Skin epidermis (tissue), 12 donors: ENCODE measurements at regions not wholly inside any gene's neighbourhood (a gene's known extent, or its start where the extent isn't known, plus 50 kb on each side); places are given as distances from the start of the nearest gene placed in this dataset.

Experiments used
- H3K27ac ChIP-seq, 21 experiments: fragments of 200-600 bp; sonication (generic) in 11 of 21; one replicate each; pipeline ENCODE4 v1.5.0; 2020; ENCODE audit warnings: mild to moderate bottlenecking in 3 of 21, inconsistent platforms in 2 of 21, moderate library complexity in 2 of 21
- H3K4me3 ChIP-seq, 7 experiments: fragments of 200-600 bp; sonication (generic) in 2 of 7; one replicate each; pipeline ENCODE4 v1.5.0; 2020; ENCODE audit warnings: inconsistent platforms in 2 of 7, mild to moderate bottlenecking in 2 of 7, moderate library complexity in 1 of 7

- Histone ChIP-seq H3K4me3 (no peak overlapping the region), H3K27ac (no peak overlapping the region)
These were observed 461.0 kb downstream of the KIF20B start for GRCh38 chr10:90162271-90162853.

GRCh38 chr10:90167174-90168064 lies 466.0 kb downstream of the KIF20B start:
- no peak overlapping the region for H3K27ac ChIP-seq
- H3K4me3 ChIP-seq: no peak overlapping the region

GRCh38 chr10:90168244-90168643 lies 466.9 kb downstream of the KIF20B start:
- H3K4me3 ChIP-seq: no peak overlapping the region
- H3K27ac ChIP-seq: no peak overlapping the region

DNA sequence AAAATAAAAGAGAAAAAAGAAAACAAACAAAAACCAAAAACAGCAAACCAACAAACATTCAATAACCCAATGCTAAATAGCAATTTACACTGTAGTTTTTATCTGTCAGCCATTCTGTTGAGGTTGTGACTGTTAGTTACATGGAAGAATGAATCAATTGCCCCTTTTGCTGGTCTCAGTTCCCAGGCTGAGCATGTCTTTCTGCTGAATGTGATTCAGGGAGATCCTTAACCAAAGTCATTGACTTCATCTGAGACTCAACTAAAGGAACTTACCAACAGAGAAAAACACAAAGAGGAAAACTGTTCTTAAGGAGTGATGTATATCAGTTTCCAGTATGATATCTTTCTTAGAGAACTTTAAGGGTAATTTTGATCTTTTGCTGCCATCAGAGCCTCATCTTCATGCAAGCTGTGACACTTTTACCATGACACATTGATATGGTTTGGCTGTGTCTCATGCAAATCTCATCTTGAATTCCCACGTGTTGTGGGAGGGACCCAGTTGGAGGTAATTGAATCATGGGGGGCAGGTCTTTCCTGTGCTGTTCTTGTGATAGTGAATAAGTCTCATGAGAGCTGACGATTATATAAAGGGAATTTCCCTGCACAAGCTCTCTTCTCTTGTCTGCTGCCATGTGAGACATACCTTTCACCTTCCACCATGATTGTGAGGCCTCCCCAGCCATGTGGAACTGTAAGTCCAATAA lies 469.8 kb downstream of the KIF20B start:
- no peak overlapping the region for H3K4me3 ChIP-seq

DNA sequence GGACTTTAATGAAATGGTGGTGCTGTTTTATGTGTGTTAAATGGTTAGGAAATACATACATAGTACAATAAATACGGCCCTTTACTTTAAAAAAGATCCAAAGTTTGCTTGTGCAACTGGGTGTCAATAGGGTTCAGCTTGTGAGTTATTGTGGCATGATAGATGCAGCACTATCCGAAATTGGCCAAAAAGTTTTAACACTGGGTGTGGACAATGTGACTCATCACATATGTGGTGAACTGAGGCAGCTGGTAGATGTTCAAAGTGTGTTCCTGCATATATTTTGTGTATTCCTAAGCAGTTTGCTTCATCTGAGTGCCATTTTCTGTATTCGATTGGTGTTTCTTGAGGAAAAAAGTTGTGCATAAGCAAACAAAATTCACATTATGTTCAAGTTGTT lies 473.1 kb downstream of the KIF20B start:
- no peak overlapping the region for H3K27ac ChIP-seq
- H3K4me3 ChIP-seq: no peak overlapping the region

More for the DNA sequence above, 469.8 kb downstream of the KIF20B start:
- no peak overlapping the region for H3K27ac ChIP-seq

DNA sequence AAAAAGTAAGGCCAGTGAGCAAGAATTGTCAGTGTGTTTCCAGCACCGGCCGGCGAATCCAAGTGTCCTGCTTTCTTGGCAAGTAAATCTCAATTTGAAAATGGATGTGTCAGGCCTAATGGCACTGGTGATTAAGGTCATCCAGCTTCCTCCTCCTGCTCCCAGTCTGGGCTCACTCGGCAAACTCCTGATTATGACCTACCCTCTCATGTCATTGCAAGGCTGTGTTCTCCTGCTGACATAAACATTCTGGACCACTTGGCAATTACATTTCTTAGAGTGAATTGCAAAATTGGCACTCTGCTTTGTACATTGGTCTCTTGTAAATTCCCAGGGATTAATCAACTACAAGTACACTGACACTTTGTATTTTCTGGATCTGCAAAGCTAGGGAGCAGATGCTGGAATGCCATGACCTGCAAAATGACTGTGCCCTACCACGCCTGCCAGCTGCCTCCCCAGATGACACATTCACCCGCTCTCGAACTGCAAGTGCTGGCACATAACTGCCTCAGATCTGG lies 473.8 kb downstream of the KIF20B start:
- Histone ChIP-seq H3K27ac (no peak overlapping the region), H3K4me3 (no peak overlapping the region)

- H3K27ac ChIP-seq: no peak overlapping the region
These were observed 478.5 kb downstream of the KIF20B start for GRCh38 chr10:90179696-90180407.

GRCh38 chr10:90180886-90181691 lies 479.7 kb downstream of the KIF20B start:
- Histone ChIP-seq H3K27ac (no peak overlapping the region), H3K4me3 (no peak overlapping the region)

More at GRCh38 chr10:90179696-90180407, 478.5 kb downstream of the KIF20B start:
- no peak overlapping the region for H3K4me3 ChIP-seq

GRCh38 chr10:90192825-90193224 lies 491.4 kb downstream of the KIF20B start:
- Histone ChIP-seq H3K4me3 (no peak overlapping the region), H3K27ac (no peak overlapping the region)

DNA sequence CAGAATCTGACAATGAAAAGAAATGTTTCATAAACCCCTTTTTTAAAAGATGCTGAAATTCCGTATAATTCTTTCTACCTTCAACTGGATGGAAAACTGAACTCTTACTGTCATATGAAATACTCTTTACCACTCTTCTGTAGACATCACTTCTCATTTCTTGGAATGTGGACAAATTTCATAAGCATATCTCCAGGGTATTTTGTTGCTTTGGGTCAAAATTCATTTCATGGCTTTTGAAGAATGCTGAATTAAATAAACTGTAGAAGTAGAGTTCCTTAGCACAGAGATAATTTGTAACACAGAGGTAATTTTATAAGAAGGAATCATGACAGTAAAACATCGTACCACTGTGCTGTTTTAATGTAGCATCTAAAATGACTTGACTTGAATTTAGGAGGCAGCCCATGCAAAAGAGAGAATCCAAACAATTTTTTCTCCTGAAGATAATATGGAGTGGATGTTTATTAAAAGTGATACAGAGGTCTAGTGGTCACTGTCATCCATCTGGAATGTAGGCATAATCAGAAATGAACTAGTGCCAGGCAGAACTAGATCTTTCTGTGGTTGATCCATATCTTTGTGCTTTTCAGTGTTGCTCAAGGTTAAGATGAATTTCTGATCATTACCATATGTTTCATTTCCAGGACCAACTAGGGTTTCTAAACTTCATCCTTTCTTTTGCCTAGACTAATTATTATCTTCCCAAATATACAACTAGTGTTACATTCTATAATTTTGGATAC lies 492.0 kb downstream of the KIF20B start:
- no peak overlapping the region for H3K4me3 ChIP-seq
- H3K27ac ChIP-seq: no peak overlapping the region

GRCh38 chr10:90195288-90195840 lies 494.0 kb downstream of the KIF20B start:
- Histone ChIP-seq H3K27ac (no peak overlapping the region), H3K4me3 (no peak overlapping the region)

- Histone ChIP-seq H3K4me3 (no peak overlapping the region), H3K27ac (no peak overlapping the region)
These were observed 496.4 kb downstream of the KIF20B start for GRCh38 chr10:90197766-90198165.

- Histone ChIP-seq H3K4me3 (no peak overlapping the region), H3K27ac (no peak overlapping the region)
These were observed 497.7 kb downstream of the KIF20B start for GRCh38 chr10:90199093-90199492.

GRCh38 chr10:90199513-90199912 lies 498.1 kb downstream of the KIF20B start:
- H3K4me3 ChIP-seq: no peak overlapping the region

GRCh38 chr10:90204131-90204955 lies 503.0 kb downstream of the KIF20B start:
- Histone ChIP-seq H3K27ac (no peak overlapping the region), H3K4me3 (no peak overlapping the region)

More at GRCh38 chr10:90199513-90199912, 498.1 kb downstream of the KIF20B start:
- H3K27ac ChIP-seq: no peak overlapping the region

DNA sequence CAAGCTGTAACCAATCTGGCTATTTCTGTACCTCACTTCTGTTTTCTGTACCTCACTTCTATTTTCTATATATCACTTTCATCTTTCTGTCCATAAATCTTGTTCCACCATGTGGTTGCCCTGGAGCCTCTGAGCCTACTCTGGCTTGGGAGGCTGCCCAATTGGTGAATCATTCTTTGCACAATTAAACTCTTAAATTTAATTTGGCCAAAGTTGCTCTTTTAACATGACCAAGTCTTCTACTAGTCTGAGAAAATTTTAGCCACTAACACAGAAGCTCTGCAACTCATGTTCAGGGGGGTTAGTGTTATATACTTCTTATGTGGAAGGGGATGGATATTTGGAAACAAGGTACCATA lies 503.5 kb downstream of the KIF20B start:
- no peak overlapping the region for H3K4me3 ChIP-seq

DNA sequence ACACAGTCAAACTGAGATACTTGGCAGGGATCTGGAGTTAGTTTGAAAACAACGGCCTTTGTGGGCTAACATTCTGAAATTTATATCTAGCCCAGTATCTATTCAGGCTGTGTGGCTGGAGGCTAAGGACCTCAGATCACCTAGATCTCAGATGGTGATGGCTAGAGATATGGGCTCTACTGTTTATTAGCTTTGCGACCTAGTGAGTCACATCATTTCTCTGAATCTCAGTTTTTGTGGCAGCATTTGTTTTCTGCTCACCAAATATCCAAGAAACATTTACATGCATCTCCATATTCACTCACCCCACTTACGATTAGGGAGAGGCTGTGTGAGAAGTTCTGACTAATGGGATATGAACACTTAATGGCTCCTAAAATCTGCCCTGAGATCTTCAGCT lies 503.9 kb downstream of the KIF20B start:
- Histone ChIP-seq H3K4me3 (no peak overlapping the region), H3K27ac (no peak overlapping the region)

More for the DNA sequence above, 503.5 kb downstream of the KIF20B start:
- no peak overlapping the region for H3K27ac ChIP-seq
